Right lobe of liver (tissue), 4 donors: ENCODE measurements at regions not wholly inside any gene's neighbourhood (a gene's known extent, or its start where the extent isn't known, plus 50 kb on each side); places are given as distances from the start of the nearest gene placed in this dataset.

Experiments
- POLR2A ChIP-seq: fragments of 450-650 bp; IDR thresholded peaks from one replicate; pipeline ENCODE4 v1.6.1; 2017; ENCODE audit warnings: antibody characterized with exemption, mild to moderate bottlenecking
- TF ChIP-seq, protein P1 (sequence below), 4 donors: fragments of 200-600 bp in 3 of 4; fragments of 450-650 bp in 1 of 4; IDR thresholded peaks; one replicate each; pipeline versions ENCODE4 v1.5.1 to v1.8.0; 2016 to 2022; ENCODE audit warnings: antibody characterized with exemption in 4 of 4, mild to moderate bottlenecking in 2 of 4
- donor health status: DM: no; HTN: no; CAD: no.
- donor health status: DM: no; HTN: no; CAD: no.
- donor health status: DM: no; HTN: yes; CAD: no.

DNA sequence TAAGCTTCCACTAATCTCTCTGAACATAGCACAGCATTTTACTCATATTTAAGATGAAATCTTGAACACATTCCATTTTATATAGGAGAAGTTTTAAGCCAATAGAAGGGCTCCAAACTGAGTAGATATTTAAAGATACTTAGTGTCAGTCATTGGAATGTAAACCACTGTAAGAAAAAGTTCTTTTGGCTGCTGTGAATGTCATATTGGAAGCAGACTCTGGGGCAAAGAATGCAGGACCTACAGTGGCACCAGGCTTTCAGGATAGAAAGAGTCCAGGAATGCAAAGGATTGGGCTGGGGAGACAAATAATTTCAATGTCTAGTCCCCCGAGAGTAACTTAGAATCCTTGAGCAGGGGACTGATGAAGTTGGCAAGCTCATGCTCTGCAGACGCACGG lies 1047.7 kb downstream of the STIM2 start:
- no peak for TF ChIP-seq POLR2A
- TF ChIP-seq, protein P1, sequence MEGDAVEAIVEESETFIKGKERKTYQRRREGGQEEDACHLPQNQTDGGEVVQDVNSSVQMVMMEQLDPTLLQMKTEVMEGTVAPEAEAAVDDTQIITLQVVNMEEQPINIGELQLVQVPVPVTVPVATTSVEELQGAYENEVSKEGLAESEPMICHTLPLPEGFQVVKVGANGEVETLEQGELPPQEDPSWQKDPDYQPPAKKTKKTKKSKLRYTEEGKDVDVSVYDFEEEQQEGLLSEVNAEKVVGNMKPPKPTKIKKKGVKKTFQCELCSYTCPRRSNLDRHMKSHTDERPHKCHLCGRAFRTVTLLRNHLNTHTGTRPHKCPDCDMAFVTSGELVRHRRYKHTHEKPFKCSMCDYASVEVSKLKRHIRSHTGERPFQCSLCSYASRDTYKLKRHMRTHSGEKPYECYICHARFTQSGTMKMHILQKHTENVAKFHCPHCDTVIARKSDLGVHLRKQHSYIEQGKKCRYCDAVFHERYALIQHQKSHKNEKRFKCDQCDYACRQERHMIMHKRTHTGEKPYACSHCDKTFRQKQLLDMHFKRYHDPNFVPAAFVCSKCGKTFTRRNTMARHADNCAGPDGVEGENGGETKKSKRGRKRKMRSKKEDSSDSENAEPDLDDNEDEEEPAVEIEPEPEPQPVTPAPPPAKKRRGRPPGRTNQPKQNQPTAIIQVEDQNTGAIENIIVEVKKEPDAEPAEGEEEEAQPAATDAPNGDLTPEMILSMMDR (IDR thresholded peaks at IDR 0.05), result no peak
